SH-SY5Y (cell line): ENCODE measurements at regions not wholly inside any gene's neighbourhood (a gene's known extent, or its start where the extent isn't known, plus 50 kb on each side); places are given as distances from the start of the nearest gene placed in this dataset.

Experiments used
- GATA2 ChIP-seq: IDR thresholded peaks from 2 replicates; pipeline ENCODE4 v1.6.1; 2011; ENCODE audit warnings: mild to moderate bottlenecking, low read depth, low read length
- GATA3 ChIP-seq: IDR thresholded peaks from 2 replicates; pipeline ENCODE4 v1.6.1; 2011; ENCODE audit warnings: low read depth, mild to moderate bottlenecking, low read length, moderate library complexity

DNA sequence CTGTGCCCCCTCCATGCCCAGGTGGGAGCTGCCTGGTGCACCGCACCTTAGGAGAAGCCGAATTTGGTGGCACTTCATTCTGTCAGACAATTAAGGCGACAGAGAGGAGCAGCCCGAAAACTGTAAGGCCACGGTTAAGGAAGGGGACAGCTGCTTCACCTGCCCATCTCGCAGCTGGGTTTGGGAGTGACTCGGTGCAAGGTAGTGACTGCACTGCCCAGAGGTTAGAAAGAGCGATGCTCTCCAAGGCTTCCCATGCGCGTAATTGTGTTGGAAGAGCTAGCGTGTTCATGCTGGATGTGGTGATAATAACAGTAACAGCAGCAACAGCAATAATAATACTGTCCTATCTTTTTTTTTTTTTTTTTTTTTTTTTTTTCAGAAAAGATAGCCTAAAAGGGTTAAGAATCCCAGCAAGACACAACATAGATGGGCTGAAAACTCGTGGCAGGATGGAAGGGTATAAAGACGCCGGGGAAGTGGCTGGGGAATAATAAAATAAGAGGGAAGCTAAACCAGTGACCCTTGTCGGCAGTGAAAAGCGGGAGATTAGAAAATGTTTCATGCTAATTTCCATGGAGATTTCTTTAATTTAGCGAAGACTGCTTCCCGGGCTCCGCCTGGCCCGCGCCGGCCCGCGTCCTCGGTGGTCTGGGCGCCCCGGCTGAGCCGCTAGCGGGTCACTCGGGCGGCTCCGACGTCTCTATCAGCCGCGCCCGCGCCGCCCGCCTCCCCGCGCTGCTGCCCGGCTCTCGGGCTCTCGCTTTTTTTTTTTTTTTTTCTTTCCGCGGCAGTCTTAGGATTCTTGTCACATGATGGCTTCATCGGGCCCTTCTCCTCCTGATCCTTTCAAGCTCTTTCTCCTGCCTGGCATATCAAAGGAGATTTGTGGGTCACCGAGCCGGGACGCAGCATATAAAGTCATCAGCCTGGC, 617.1 kb downstream of the NR2F2 start:
- no peak for TF ChIP-seq GATA3
- no peak for TF ChIP-seq GATA2
